Esophagus muscularis mucosa (tissue), 4 donors: ENCODE measurements at regions not wholly inside any gene's neighbourhood (a gene's known extent, or its start where the extent isn't known, plus 50 kb on each side); places are given as distances from the start of the nearest gene placed in this dataset.

Experiments used
- EP300 ChIP-seq: sonication (generic); formaldehyde crosslinking; IDR thresholded peaks from one replicate; pipeline ENCODE4 v1.6.1; 2017; ENCODE audit warnings: antibody characterized with exemption
- POLR2A ChIP-seq: fragments of 450-650 bp; IDR thresholded peaks from one replicate; pipeline ENCODE4 v1.6.1; 2017; ENCODE audit warnings: antibody characterized with exemption, moderate library complexity, mild to moderate bottlenecking, low read depth
- POLR2AphosphoS5 ChIP-seq, 2 donors: sonication (generic); formaldehyde crosslinking; IDR thresholded peaks; one replicate each; pipeline ENCODE4 v1.6.1; 2017; ENCODE audit warnings: antibody characterized with exemption in 2 of 2
- TF ChIP-seq, protein P1 (sequence below), 3 experiments: fragments of 200-600 bp in 2 of 3; fragments of 450-650 bp in 1 of 3; sonication (generic) in 2 of 3; IDR thresholded peaks; one replicate each; pipeline ENCODE4 v1.5.1; 2017 to 2019; ENCODE audit warnings: antibody characterized with exemption in 3 of 3, mild to moderate bottlenecking in 2 of 3, moderate library complexity in 1 of 3

DNA sequence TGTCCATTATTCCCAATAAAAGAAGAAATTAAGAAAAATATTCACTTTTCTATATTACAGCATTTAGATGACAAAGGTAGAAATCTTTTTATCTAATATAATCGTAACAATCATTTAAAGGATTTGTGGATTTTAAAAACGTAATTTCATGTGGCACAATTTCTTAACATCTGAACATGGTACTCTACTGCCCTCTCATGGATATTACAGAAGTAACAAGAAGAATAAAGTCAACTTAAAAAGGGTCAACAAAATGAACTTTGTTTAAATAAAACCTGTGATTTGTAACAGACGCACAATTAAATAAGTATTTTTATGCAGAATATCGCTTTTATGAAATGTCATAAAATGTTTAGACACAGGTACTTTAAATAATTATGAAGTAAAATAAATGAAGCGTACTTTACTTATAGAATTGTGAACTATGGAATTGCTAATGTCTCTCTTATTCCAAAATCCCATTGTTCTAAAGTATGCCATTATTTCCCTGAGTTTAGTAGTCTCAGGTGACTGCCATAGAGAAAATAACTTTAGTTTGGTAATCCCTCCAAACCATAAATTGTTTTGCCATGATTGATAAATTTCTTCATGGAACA is 366.8 kb upstream of the ZNF385D start:
- TF ChIP-seq, protein P1, sequence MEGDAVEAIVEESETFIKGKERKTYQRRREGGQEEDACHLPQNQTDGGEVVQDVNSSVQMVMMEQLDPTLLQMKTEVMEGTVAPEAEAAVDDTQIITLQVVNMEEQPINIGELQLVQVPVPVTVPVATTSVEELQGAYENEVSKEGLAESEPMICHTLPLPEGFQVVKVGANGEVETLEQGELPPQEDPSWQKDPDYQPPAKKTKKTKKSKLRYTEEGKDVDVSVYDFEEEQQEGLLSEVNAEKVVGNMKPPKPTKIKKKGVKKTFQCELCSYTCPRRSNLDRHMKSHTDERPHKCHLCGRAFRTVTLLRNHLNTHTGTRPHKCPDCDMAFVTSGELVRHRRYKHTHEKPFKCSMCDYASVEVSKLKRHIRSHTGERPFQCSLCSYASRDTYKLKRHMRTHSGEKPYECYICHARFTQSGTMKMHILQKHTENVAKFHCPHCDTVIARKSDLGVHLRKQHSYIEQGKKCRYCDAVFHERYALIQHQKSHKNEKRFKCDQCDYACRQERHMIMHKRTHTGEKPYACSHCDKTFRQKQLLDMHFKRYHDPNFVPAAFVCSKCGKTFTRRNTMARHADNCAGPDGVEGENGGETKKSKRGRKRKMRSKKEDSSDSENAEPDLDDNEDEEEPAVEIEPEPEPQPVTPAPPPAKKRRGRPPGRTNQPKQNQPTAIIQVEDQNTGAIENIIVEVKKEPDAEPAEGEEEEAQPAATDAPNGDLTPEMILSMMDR (IDR thresholded peaks at IDR 0.05) = peak; percentile 64 to 70 (median 67)
- no peak for TF ChIP-seq POLR2A
- no peak for TF ChIP-seq POLR2AphosphoS5 (IDR thresholded peaks at IDR 0.05)
- TF ChIP-seq EP300 = no peak
